H1 (cell line): ENCODE measurements at regions not wholly inside any gene's neighbourhood (a gene's known extent, or its start where the extent isn't known, plus 50 kb on each side); places are given as distances from the start of the nearest gene placed in this dataset.

Experiments used
- CTCF ChIA-PET: fragments of 300-600 bp; sonication (Branson Sonifier 250); formaldehyde crosslinking; loops from one replicate; lab custom pipeline; 2021; ENCODE audit not compliant: partially characterized antibody; lab: Charles Lee
- POLR2A ChIA-PET: fragments of 300-600 bp; sonication (Branson Sonifier 250); formaldehyde crosslinking; loops from one replicate; lab custom pipeline; 2021; ENCODE audit warnings: inconsistent platforms; ENCODE audit not compliant: partially characterized antibody; lab: Charles Lee
- DNase-seq, 2 experiments: peaks; one replicate each; pipeline versions ENCODE4 v3.0.0 to v3.0.0-alpha.2; 2010 to 2022; ENCODE audit warnings: low spot score in 2 of 2, low read depth in 1 of 2, mixed read lengths in 1 of 2
- FAIRE-seq: peaks from 2 replicates; lab custom pipeline; 2011; peaks lifted over from hg19 to GRCh38; lab: Jason Lieb, UNC
- H2AFZ ChIP-seq: 2 replicates; pipeline ENCODE4 v1.8.1; 2012; ENCODE audit warnings: low read length, inconsistent platforms
- H2AK5ac ChIP-seq: 2 replicates; pipeline ENCODE4 v1.6.1; 2013; ENCODE audit warnings: low read depth, low read length
- H2BK120ac ChIP-seq: replicated peaks from 2 replicates; pipeline ENCODE3; 2013; ENCODE audit warnings: low read depth, low read length, inconsistent platforms
- H2BK12ac ChIP-seq: 2 replicates; pipeline ENCODE4 v1.6.1; 2013; ENCODE audit warnings: low read depth, low read length
- H2BK15ac ChIP-seq: 2 replicates; pipeline ENCODE4 v1.6.1; 2013; ENCODE audit warnings: low read length
- H2BK20ac ChIP-seq: 2 replicates; pipeline ENCODE4 v1.6.1; 2013; ENCODE audit warnings: low read length
- H2BK5ac ChIP-seq: 2 replicates; pipeline ENCODE4 v1.6.1; 2013; ENCODE audit warnings: low read depth, low read length
- H3K14ac ChIP-seq: 2 replicates; pipeline ENCODE4 v1.6.1; 2013; ENCODE audit warnings: inconsistent platforms; ENCODE audit not compliant: insufficient read length
- H3K18ac ChIP-seq: 2 replicates; pipeline ENCODE4 v1.6.1; 2013; ENCODE audit warnings: low read length; ENCODE audit errors: extremely low read depth
- H3K23ac ChIP-seq: 2 replicates; pipeline ENCODE4 v1.6.1; 2013; ENCODE audit warnings: inconsistent platforms; ENCODE audit not compliant: insufficient read length
- H3K23me2 ChIP-seq: 2 replicates; pipeline ENCODE4 v1.6.1; 2013; ENCODE audit warnings: low read depth, low read length
- H3K27ac ChIP-seq: 2 replicates; pipeline ENCODE4 v1.6.1; 2011; ENCODE audit warnings: low read depth, low read length, inconsistent platforms
- H3K27me3 ChIP-seq, 4 experiments: replicated peaks in 1 of 4; 1 replicate in 1 of 4; 2 replicates in 3 of 4; pipeline versions ENCODE4 v1.6.1 to v1.8.1; 2011 to 2013; ENCODE audit warnings: low read length in 3 of 4, mild to moderate bottlenecking in 3 of 4, inconsistent platforms in 2 of 4, mixed read lengths in 2 of 4, moderate library complexity in 1 of 4; ENCODE audit not compliant: control insufficient read depth in 3 of 4, insufficient read depth in 3 of 4; ENCODE audit errors: extremely low read depth in 1 of 4
- H3K36me3 ChIP-seq, 4 experiments: 2 replicates each; pipeline versions ENCODE4 v1.6.1 to v1.8.1; 2011 to 2013; ENCODE audit warnings: mild to moderate bottlenecking in 4 of 4, low read length in 3 of 4, moderate library complexity in 2 of 4, control low read depth in 1 of 4, inconsistent platforms in 1 of 4; ENCODE audit not compliant: insufficient read depth in 4 of 4, control insufficient read depth in 2 of 4
- H3K4ac ChIP-seq: replicated peaks from 2 replicates; pipeline ENCODE3; 2013; ENCODE audit warnings: low read length, low read depth, mixed read lengths, inconsistent platforms; ENCODE audit not compliant: insufficient read length
- H3K4me1 ChIP-seq, 4 experiments: replicated peaks in 1 of 4; 1 replicate in 1 of 4; 2 replicates in 3 of 4; pipeline versions ENCODE4 v1.6.1 to v1.8.1; 2011 to 2013; ENCODE audit warnings: low read length in 3 of 4, inconsistent platforms in 2 of 4, mixed read lengths in 1 of 4; ENCODE audit not compliant: insufficient read depth in 4 of 4, control insufficient read depth in 3 of 4
- H3K4me2 ChIP-seq, 2 experiments: 2 replicates each; pipeline versions ENCODE4 v1.6.1 to v1.8.1; 2011 to 2013; ENCODE audit warnings: low read depth in 2 of 2, low read length in 2 of 2, control low read depth in 1 of 2, inconsistent platforms in 1 of 2, mild to moderate bottlenecking in 1 of 2; ENCODE audit not compliant: insufficient read depth in 1 of 2
- H3K4me3 ChIP-seq, 4 experiments: fragments of 200-600, 300-600 bp in 1 of 4; sonication (generic), shearing (Covaris generic), sonication (Bioruptor Twin) in 1 of 4; 2 replicates each; pipeline versions ENCODE4 v1.5.1 to v1.8.1; 2011 to 2016; ENCODE audit warnings: low read length in 4 of 4, low read depth in 3 of 4, control low read depth in 2 of 4, inconsistent platforms in 2 of 4, mild to moderate bottlenecking in 2 of 4, mixed read lengths in 1 of 4, moderate library complexity in 1 of 4; ENCODE audit not compliant: insufficient read depth in 2 of 4; ENCODE audit errors: extremely low read depth in 1 of 4
- H3K56ac ChIP-seq: replicated peaks from 2 replicates; pipeline ENCODE3; 2013; ENCODE audit warnings: low read depth, mild to moderate bottlenecking, mixed read lengths, low read length, inconsistent platforms; ENCODE audit not compliant: insufficient read length
- H3K79me1 ChIP-seq: 2 replicates; pipeline ENCODE4 v1.6.1; 2013; ENCODE audit warnings: low read depth, low read length, control low read depth
- H3K79me2 ChIP-seq, 2 experiments: 2 replicates each; pipeline versions ENCODE4 v1.6.1 to v1.8.1; 2012 to 2013; ENCODE audit warnings: low read length in 2 of 2, mild to moderate bottlenecking in 2 of 2, inconsistent platforms in 1 of 2; ENCODE audit not compliant: insufficient read depth in 2 of 2, control insufficient read depth in 1 of 2
- H3K9ac ChIP-seq, 4 experiments: replicated peaks in 1 of 4; 1 replicate in 1 of 4; 2 replicates in 3 of 4; pipeline versions ENCODE4 v1.6.1 to v1.8.1; 2011 to 2013; ENCODE audit warnings: low read depth in 3 of 4, low read length in 3 of 4, control low read depth in 2 of 4, mild to moderate bottlenecking in 2 of 4, moderate library complexity in 2 of 4, inconsistent platforms in 1 of 4; ENCODE audit errors: extremely low read depth in 1 of 4
- H3K9me3 ChIP-seq, 2 experiments: 2 replicates each; pipeline versions ENCODE4 v1.6.1 to v1.8.1; 2012 to 2013; ENCODE audit warnings: mild to moderate bottlenecking in 2 of 2, moderate library complexity in 2 of 2, control low read depth in 1 of 2, inconsistent platforms in 1 of 2, low read depth in 1 of 2, low read length in 1 of 2, mixed read lengths in 1 of 2; ENCODE audit not compliant: insufficient read depth in 2 of 2
- H4K20me1 ChIP-seq, 2 experiments: replicated peaks in 1 of 2; 2 replicates each; pipeline versions ENCODE3 to v1.8.1; 2011 to 2013; ENCODE audit warnings: inconsistent platforms in 2 of 2, low read length in 2 of 2, mild to moderate bottlenecking in 1 of 2; ENCODE audit not compliant: insufficient read depth in 2 of 2, control insufficient read depth in 1 of 2
- H4K5ac ChIP-seq: 2 replicates; pipeline ENCODE4 v1.6.1; 2013; ENCODE audit warnings: low read length, low read depth, mixed read lengths, inconsistent platforms; ENCODE audit not compliant: insufficient read length
- H4K8ac ChIP-seq: 2 replicates; pipeline ENCODE4 v1.8.0; 2013; ENCODE audit warnings: mild to moderate bottlenecking, moderate library complexity, low read length, inconsistent platforms; ENCODE audit not compliant: insufficient read depth; ENCODE audit errors: extremely low read depth
- H4K91ac ChIP-seq: replicated peaks from 2 replicates; pipeline ENCODE3; 2013; ENCODE audit warnings: low read length, mixed read lengths, inconsistent platforms; ENCODE audit not compliant: insufficient read length
- CHD2 ChIP-seq: IDR thresholded peaks from 2 replicates; pipeline ENCODE4 v1.6.1; 2012; ENCODE audit warnings: low read length, improper control_type of control experiment
- HDAC6 ChIP-seq: IDR thresholded peaks from one replicate; pipeline ENCODE4 v1.7.1; 2012; ENCODE audit warnings: low read depth, mild to moderate bottlenecking, inconsistent platforms, low read length, moderate library complexity
- KDM4A ChIP-seq: IDR thresholded peaks from one replicate; pipeline ENCODE4 v1.7.1; 2012; ENCODE audit warnings: low read depth, mild to moderate bottlenecking, moderate library complexity, low read length, inconsistent platforms; ENCODE audit not compliant: severe bottlenecking
- RFX5 ChIP-seq: IDR thresholded peaks from 2 replicates; pipeline ENCODE4 v1.6.1; 2011; ENCODE audit warnings: low read depth, low read length, improper control_type of control experiment, borderline replicate concordance
- SIX5 ChIP-seq: IDR thresholded peaks from 2 replicates; pipeline ENCODE4 v1.6.1; 2011; ENCODE audit warnings: mild to moderate bottlenecking, low read depth, low read length
- SP2 ChIP-seq: IDR thresholded peaks from 2 replicates; pipeline ENCODE4 v1.6.1; 2012; ENCODE audit warnings: mild to moderate bottlenecking, low read length, inconsistent platforms
- TEAD4 ChIP-seq: IDR thresholded peaks from 2 replicates; pipeline ENCODE4 v1.6.1; 2012; ENCODE audit warnings: low read depth, low read length, inconsistent platforms, mixed read lengths
- WGBS, 2 experiments: shearing (Covaris generic) in 1 of 2; methylation state at CpG; one replicate each; pipeline versions ENCODE4 v1.1.6 to v1.1.7; 2013 to 2015; ENCODE audit warnings: low lambda C conversion rate in 2 of 2, mixed read lengths in 2 of 2, inconsistent platforms in 1 of 2, low coverage in 1 of 2, missing lambda C conversion rate in 1 of 2; ENCODE audit not compliant: insufficient replicate concordance in 2 of 2, insufficient coverage in 1 of 2, insufficient read length in 1 of 2; ENCODE audit errors: extremely low coverage in 1 of 2, missing lambda C conversion rate in 1 of 2; 5-methylcytosine and 5-hydroxymethylcytosine counted together

DNA sequence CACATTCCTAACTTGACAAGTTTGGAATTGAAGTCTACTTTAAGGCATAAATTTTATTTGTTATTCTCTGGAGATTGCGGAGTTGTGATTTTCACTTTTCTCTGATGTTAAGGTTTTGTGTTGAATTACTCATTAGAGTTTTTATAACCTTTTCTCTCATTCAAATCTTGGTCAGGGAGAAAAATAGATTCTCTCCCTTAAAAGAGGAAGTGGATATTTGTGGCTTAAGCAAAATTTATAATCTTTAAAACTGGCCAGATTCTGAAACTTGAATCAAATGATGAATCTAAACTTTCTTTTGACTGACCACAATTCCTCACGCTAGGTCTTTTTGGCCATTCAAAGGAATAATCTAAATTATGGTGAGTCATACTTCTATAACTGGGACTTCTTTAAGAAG, 361.4 kb downstream of the TEX13C start:
- 90% methylated on average over 2 of the region's 2 CpGs; no CpG with 5 or more reads in 1 of the 2 experiments for WGBS, 2 experiments
- Histone ChIP-seq H3K4ac (no peak overlapping the region), H3K18ac (no peak overlapping the region), H2BK15ac (no peak overlapping the region), H4K8ac (no peak overlapping the region), H3K14ac (no peak overlapping the region), H2AK5ac (no peak overlapping the region), H2BK120ac (no peak overlapping the region), H3K4me2 (no peak overlapping the region), H4K5ac (no peak overlapping the region), H3K79me1 (no peaks in the 10 kb centered on the region), H2BK12ac (no peak overlapping the region), H3K56ac (no peak overlapping the region), H3K4me3 (no peak overlapping the region), H4K91ac (no peak overlapping the region), H3K36me3 (no peaks in the 10 kb centered on the region), H3K4me1 (no peaks in the 10 kb centered on the region), H2BK20ac (no peak overlapping the region), H3K9me3 (no peaks in the 10 kb centered on the region), H3K9ac (no peak overlapping the region), H3K27ac (no peak overlapping the region), H2AFZ (no peak overlapping the region)
- FAIRE-seq = no peak
- CTCF ChIA-PET = no interaction called here
- no peak for DNase-seq
- POLR2A ChIA-PET = no interaction called here
- TF ChIP-seq SP2 (no peak), RFX5 (no peak), SIX5 (no peak), CHD2 (no peak), KDM4A (no peak), HDAC6 (no peak), TEAD4 (no peak)
- TF ChIP-seq, all 59 proteins: peak for 0
- H4K20me1 ChIP-seq = no peaks in the 10 kb centered on the region
- no peaks in the 10 kb centered on the region for H3K23me2 ChIP-seq
- H3K79me2 ChIP-seq = no peaks in the 10 kb centered on the region
- H3K27me3 ChIP-seq = no peaks in the 10 kb centered on the region
- H2BK5ac ChIP-seq = no peak overlapping the region
- no peak overlapping the region for H3K23ac ChIP-seq
